ENCODE measurements at regions not wholly inside any gene's neighbourhood (a gene's known extent, or its start where the extent isn't known, plus 50 kb on each side); places are given as distances from the start of the nearest gene placed in this dataset.

GRCh38 chr4:180949424-180950213 is 1293.6 kb upstream of the TENM3 start:
- Histone ChIP-seq H3K27ac (ENCODE audit: low read length) (no peak overlapping the region), H3K27me3 (ENCODE audit: low read length) (no peaks in the 10 kb centered on the region), H3K4me2 (ENCODE audit: low read depth, low read length, poor library complexity, severe bottlenecking) (no peak overlapping the region), H3K79me2 (ENCODE audit: low read length) (no peaks in the 10 kb centered on the region), H4K20me1 (ENCODE audit: insufficient read depth, low read depth, low read length) (no peaks in the 10 kb centered on the region), H3K4me1 (ENCODE audit: low read length) (no peaks in the 10 kb centered on the region), H3K4me3 (ENCODE audit: low read length) (no peak overlapping the region), H2AFZ (ENCODE audit: low read length) (no peak overlapping the region), H3K9me3 (ENCODE audit: low read length) (no peaks in the 10 kb centered on the region), H3K9me2 (replicated peaks; ENCODE audit: insufficient read depth, low read length) (no peaks in the 10 kb centered on the region), H3K36me3 (ENCODE audit: insufficient read depth, low read length) (no peaks in the 10 kb centered on the region), H3K9ac (ENCODE audit: low read length) (no peak overlapping the region)
- DNase-seq: no peak

- Histone ChIP-seq H3K36me3 (ENCODE audit: insufficient read depth, low read length) (no peaks in the 10 kb centered on the region), H4K20me1 (ENCODE audit: insufficient read depth, low read depth, low read length) (no peaks in the 10 kb centered on the region), H3K27ac (ENCODE audit: low read length) (no peak overlapping the region), H3K9me3 (ENCODE audit: low read length) (no peaks in the 10 kb centered on the region), H2AFZ (ENCODE audit: low read length) (no peak overlapping the region), H3K9me2 (replicated peaks; ENCODE audit: insufficient read depth, low read length) (no peaks in the 10 kb centered on the region), H3K9ac (ENCODE audit: low read length) (no peak overlapping the region), H3K4me3 (ENCODE audit: low read length) (no peak overlapping the region), H3K27me3 (ENCODE audit: low read length) (no peaks in the 10 kb centered on the region), H3K4me2 (ENCODE audit: low read depth, low read length, poor library complexity, severe bottlenecking) (no peak overlapping the region), H3K79me2 (ENCODE audit: low read length) (no peaks in the 10 kb centered on the region), H3K4me1 (ENCODE audit: low read length) (no peaks in the 10 kb centered on the region)
- no peak for DNase-seq
These were observed 1292.8 kb upstream of the TENM3 start for GRCh38 chr4:180950377-180950776.

- Histone ChIP-seq H3K27ac (ENCODE audit: low read length) (no peak overlapping the region), H4K20me1 (ENCODE audit: insufficient read depth, low read depth, low read length) (no peaks in the 10 kb centered on the region), H3K4me1 (ENCODE audit: low read length) (no peaks in the 10 kb centered on the region), H3K79me2 (ENCODE audit: low read length) (no peaks in the 10 kb centered on the region), H3K4me3 (ENCODE audit: low read length) (no peak overlapping the region), H3K4me2 (ENCODE audit: low read depth, low read length, poor library complexity, severe bottlenecking) (no peak overlapping the region), H3K9me3 (ENCODE audit: low read length) (no peaks in the 10 kb centered on the region), H3K9ac (ENCODE audit: low read length) (no peak overlapping the region), H3K9me2 (replicated peaks; ENCODE audit: insufficient read depth, low read length) (no peaks in the 10 kb centered on the region), H3K27me3 (ENCODE audit: low read length) (no peaks in the 10 kb centered on the region), H3K36me3 (ENCODE audit: insufficient read depth, low read length) (no peaks in the 10 kb centered on the region), H2AFZ (ENCODE audit: low read length) (no peak overlapping the region)
- no peak for DNase-seq
These were observed 1291.9 kb upstream of the TENM3 start for GRCh38 chr4:180951312-180951711.

- no peak overlapping the region for H2AFZ ChIP-seq (ENCODE audit: low read length)
- H3K9me3 ChIP-seq (ENCODE audit: low read length): no peaks in the 10 kb centered on the region
- no peak overlapping the region for H3K9ac ChIP-seq (ENCODE audit: low read length)
- H3K79me2 ChIP-seq (ENCODE audit: low read length): no peaks in the 10 kb centered on the region
- H3K27ac ChIP-seq (ENCODE audit: low read length): no peak overlapping the region
- H3K36me3 ChIP-seq (ENCODE audit: insufficient read depth, low read length): no peaks in the 10 kb centered on the region
- no peak overlapping the region for H3K4me2 ChIP-seq (ENCODE audit: low read depth, low read length, poor library complexity, severe bottlenecking)
- H3K4me1 ChIP-seq (ENCODE audit: low read length): no peaks in the 10 kb centered on the region
- no peaks in the 10 kb centered on the region for H4K20me1 ChIP-seq (ENCODE audit: insufficient read depth, low read depth, low read length)
- H3K4me3 ChIP-seq (ENCODE audit: low read length): no peak overlapping the region
- no peaks in the 10 kb centered on the region for H3K9me2 ChIP-seq (replicated peaks; ENCODE audit: insufficient read depth, low read length)
- no peak for DNase-seq
- no peaks in the 10 kb centered on the region for H3K27me3 ChIP-seq (ENCODE audit: low read length)
These were observed 1289.6 kb upstream of the TENM3 start for GRCh38 chr4:180953572-180953971.

GRCh38 chr4:180960743-180961401 is 1282.3 kb upstream of the TENM3 start:
- Histone ChIP-seq H3K36me3 (ENCODE audit: insufficient read depth, low read length) (no peaks in the 10 kb centered on the region), H3K4me2 (ENCODE audit: low read depth, low read length, poor library complexity, severe bottlenecking) (no peak overlapping the region), H4K20me1 (ENCODE audit: insufficient read depth, low read depth, low read length) (no peaks in the 10 kb centered on the region)

GRCh38 chr4:180962268-180962667 is 1280.9 kb upstream of the TENM3 start:
- H3K79me2 ChIP-seq (ENCODE audit: low read length): no peaks in the 10 kb centered on the region
- no peak overlapping the region for H3K9ac ChIP-seq (ENCODE audit: low read length)
- no peak for DNase-seq
- H2AFZ ChIP-seq (ENCODE audit: low read length): no peak overlapping the region
- H3K4me3 ChIP-seq (ENCODE audit: low read length): no peak overlapping the region
- no peaks in the 10 kb centered on the region for H3K36me3 ChIP-seq (ENCODE audit: insufficient read depth, low read length)
- no peaks in the 10 kb centered on the region for H3K27me3 ChIP-seq (ENCODE audit: low read length)
- no peak overlapping the region for H3K27ac ChIP-seq (ENCODE audit: low read length)
- H3K4me1 ChIP-seq (ENCODE audit: low read length): no peaks in the 10 kb centered on the region
- no peaks in the 10 kb centered on the region for H4K20me1 ChIP-seq (ENCODE audit: insufficient read depth, low read depth, low read length)
- no peak overlapping the region for H3K4me2 ChIP-seq (ENCODE audit: low read depth, low read length, poor library complexity, severe bottlenecking)
- no peaks in the 10 kb centered on the region for H3K9me2 ChIP-seq (replicated peaks; ENCODE audit: insufficient read depth, low read length)
- no peaks in the 10 kb centered on the region for H3K9me3 ChIP-seq (ENCODE audit: low read length)

More at GRCh38 chr4:180960743-180961401, 1282.3 kb upstream of the TENM3 start:
- DNase-seq: no peak
- Histone ChIP-seq H3K27me3 (ENCODE audit: low read length) (no peaks in the 10 kb centered on the region), H3K9ac (ENCODE audit: low read length) (no peak overlapping the region), H3K27ac (ENCODE audit: low read length) (no peak overlapping the region), H3K9me2 (replicated peaks; ENCODE audit: insufficient read depth, low read length) (no peaks in the 10 kb centered on the region), H3K4me3 (ENCODE audit: low read length) (no peak overlapping the region), H2AFZ (ENCODE audit: low read length) (no peak overlapping the region), H3K79me2 (ENCODE audit: low read length) (no peaks in the 10 kb centered on the region), H3K9me3 (ENCODE audit: low read length) (no peaks in the 10 kb centered on the region), H3K4me1 (ENCODE audit: low read length) (no peaks in the 10 kb centered on the region)

- Histone ChIP-seq H3K9me2 (replicated peaks; ENCODE audit: insufficient read depth, low read length) (no peaks in the 10 kb centered on the region), H4K20me1 (ENCODE audit: insufficient read depth, low read depth, low read length) (no peaks in the 10 kb centered on the region), H3K4me2 (ENCODE audit: low read depth, low read length, poor library complexity, severe bottlenecking) (no peak overlapping the region), H3K79me2 (ENCODE audit: low read length) (no peaks in the 10 kb centered on the region), H3K4me3 (ENCODE audit: low read length) (no peak overlapping the region), H2AFZ (ENCODE audit: low read length) (no peak overlapping the region), H3K36me3 (ENCODE audit: insufficient read depth, low read length) (no peaks in the 10 kb centered on the region), H3K27ac (ENCODE audit: low read length) (no peak overlapping the region), H3K4me1 (ENCODE audit: low read length) (no peaks in the 10 kb centered on the region), H3K9me3 (ENCODE audit: low read length) (no peaks in the 10 kb centered on the region), H3K9ac (ENCODE audit: low read length) (no peak overlapping the region), H3K27me3 (ENCODE audit: low read length) (no peaks in the 10 kb centered on the region)
- DNase-seq: no peak
These were observed 1276.9 kb upstream of the TENM3 start for GRCh38 chr4:180966312-180966711.

GRCh38 chr4:180967936-180968335 is 1275.3 kb upstream of the TENM3 start:
- H3K9ac ChIP-seq (ENCODE audit: low read length): no peak overlapping the region
- no peak overlapping the region for H3K4me3 ChIP-seq (ENCODE audit: low read length)
- H2AFZ ChIP-seq (ENCODE audit: low read length): no peak overlapping the region
- no peaks in the 10 kb centered on the region for H3K9me3 ChIP-seq (ENCODE audit: low read length)
- H3K4me1 ChIP-seq (ENCODE audit: low read length): no peaks in the 10 kb centered on the region
- H3K27me3 ChIP-seq (ENCODE audit: low read length): no peaks in the 10 kb centered on the region
- no peaks in the 10 kb centered on the region for H3K9me2 ChIP-seq (replicated peaks; ENCODE audit: insufficient read depth, low read length)
- no peaks in the 10 kb centered on the region for H4K20me1 ChIP-seq (ENCODE audit: insufficient read depth, low read depth, low read length)
- no peak for DNase-seq
- H3K4me2 ChIP-seq (ENCODE audit: low read depth, low read length, poor library complexity, severe bottlenecking): no peak overlapping the region
- no peak overlapping the region for H3K27ac ChIP-seq (ENCODE audit: low read length)
- no peaks in the 10 kb centered on the region for H3K36me3 ChIP-seq (ENCODE audit: insufficient read depth, low read length)
- no peaks in the 10 kb centered on the region for H3K79me2 ChIP-seq (ENCODE audit: low read length)
